ENCODE measurements at regions not wholly inside any gene's neighbourhood (a gene's known extent, or its start where the extent isn't known, plus 50 kb on each side); places are given as distances from the start of the nearest gene placed in this dataset.

GRCh38 chr7:156006024-156006423, 193.8 kb upstream of the SHH start:
- TF ChIP-seq POLR2A (IDR thresholded peaks at IDR 0.05), result no peak
- TF ChIP-seq, protein P1, sequence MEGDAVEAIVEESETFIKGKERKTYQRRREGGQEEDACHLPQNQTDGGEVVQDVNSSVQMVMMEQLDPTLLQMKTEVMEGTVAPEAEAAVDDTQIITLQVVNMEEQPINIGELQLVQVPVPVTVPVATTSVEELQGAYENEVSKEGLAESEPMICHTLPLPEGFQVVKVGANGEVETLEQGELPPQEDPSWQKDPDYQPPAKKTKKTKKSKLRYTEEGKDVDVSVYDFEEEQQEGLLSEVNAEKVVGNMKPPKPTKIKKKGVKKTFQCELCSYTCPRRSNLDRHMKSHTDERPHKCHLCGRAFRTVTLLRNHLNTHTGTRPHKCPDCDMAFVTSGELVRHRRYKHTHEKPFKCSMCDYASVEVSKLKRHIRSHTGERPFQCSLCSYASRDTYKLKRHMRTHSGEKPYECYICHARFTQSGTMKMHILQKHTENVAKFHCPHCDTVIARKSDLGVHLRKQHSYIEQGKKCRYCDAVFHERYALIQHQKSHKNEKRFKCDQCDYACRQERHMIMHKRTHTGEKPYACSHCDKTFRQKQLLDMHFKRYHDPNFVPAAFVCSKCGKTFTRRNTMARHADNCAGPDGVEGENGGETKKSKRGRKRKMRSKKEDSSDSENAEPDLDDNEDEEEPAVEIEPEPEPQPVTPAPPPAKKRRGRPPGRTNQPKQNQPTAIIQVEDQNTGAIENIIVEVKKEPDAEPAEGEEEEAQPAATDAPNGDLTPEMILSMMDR (IDR thresholded peaks at IDR 0.05 in 4 of 5, conservative IDR thresholded peaks at IDR 0.05 in 1 of 5), result no peak

Measured in gastrocnemius medialis (tissue), 4 donors.